HG03442 (cell line): ENCODE measurements at regions not wholly inside any gene's neighbourhood (a gene's known extent, or its start where the extent isn't known, plus 50 kb on each side); places are given as distances from the start of the nearest gene placed in this dataset.
A peak's percentile ranks its signal among the peaks of the same experiment; 100 is the strongest.
"Not testable (repeated sequence)": the region's sequence is repeated elsewhere in the genome, so short reads cannot be mapped to it uniquely, and the experiment has no call there.

Experiments used
- ATAC-seq: cut with Tn5 transposase; IDR thresholded peaks from one replicate; pipeline ENCODE4 v1.9.1; 2021; ENCODE audit warnings: mild to moderate bottlenecking, moderate library complexity; ENCODE audit not compliant: unreplicated experiment

DNA sequence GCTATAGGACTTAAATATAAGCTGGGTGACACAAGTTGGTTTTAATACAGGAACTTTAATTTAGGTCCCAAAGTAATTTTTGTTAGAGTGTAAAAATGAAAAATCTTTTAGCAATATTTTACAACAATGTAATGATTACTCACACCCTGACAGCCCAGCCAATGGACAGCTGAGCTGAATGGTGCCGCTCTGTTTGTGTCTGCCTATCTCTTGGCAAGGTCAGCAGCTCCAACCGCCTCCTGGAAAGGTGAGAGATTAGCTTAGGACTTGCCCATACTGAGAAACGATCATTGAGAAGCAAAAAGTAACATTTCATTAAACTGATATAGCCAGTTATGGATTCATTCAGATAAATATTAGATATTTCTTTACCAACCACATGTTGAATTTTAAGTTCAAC, 463.6 kb upstream of the CD180 start:
- no peak for ATAC-seq

DNA sequence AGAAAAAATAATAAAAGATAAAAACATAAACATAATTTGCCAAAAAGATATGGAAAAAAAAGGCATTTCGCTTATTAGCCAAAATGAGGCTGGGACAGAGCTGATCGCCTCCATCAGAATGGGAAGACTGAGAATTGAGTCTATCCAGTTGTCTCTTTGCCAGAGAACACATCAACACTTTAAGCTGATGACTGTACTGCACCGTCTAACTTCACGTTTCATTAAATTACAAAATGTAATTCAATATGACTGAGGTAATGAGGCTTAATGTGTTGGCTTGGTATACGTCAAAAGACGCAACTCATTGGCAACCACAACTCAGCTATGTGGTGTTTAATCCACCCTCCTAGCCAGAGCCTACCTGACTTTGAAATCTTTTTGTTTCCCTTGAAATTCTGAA, 462.7 kb upstream of the CD180 start:
- ATAC-seq: no peak

DNA sequence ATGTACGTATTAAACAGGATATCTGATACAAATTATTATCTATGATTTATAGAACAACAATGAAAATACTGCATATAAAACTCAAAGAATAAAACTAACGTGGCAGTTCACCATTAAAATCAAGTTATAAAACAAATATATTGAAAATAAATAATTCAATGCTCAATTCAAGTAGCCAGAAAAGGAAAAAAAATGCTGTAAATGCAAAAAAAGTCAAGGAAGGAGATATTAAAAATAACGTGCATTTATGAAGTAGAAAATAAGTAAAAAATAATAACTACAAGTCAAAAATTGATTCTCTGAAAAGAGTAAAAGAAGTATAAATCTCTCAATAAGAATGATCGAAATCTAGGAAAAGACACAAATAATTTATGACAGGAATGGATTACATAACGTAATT, 460.5 kb upstream of the CD180 start:
- no peak for ATAC-seq

DNA sequence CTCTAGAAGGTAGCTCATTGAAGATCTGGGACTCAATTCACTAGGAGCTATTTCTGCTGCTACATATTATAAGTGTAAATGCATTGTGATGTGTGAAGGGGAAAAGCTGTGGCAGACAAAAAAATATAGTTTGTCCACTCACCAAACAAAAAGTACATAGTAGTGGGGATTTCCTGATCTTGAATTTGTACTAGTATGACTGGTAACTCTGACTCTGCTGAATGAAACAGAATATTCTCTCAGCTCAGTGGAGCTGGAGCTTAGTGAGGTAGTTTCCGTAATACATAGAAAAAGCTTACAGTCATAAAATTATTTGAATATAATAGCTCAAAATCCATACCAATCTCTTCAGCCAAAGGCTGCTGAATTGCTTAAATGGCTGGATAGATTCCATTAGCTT, 455.6 kb upstream of the CD180 start:
- ATAC-seq: peak; percentile 79

DNA sequence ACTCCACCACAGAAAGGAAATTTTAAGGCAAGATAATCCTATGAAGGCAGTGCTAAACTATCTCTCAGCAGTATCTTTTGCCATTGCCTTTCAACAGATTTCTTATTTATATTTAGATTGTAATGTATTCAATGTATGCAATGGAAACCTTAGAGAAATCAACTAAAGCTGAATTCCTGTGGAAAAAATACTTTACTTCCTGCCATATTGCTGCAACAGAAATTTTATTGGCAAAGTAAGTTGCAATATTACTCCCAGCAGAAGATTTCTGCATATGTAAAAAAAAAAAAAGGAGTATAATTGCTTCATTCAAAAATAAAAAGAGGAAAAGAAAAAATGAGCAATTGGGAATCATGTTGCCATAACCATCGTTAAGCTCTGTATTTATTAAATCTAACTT, 454.6 kb upstream of the CD180 start:
- ATAC-seq: no peak

DNA sequence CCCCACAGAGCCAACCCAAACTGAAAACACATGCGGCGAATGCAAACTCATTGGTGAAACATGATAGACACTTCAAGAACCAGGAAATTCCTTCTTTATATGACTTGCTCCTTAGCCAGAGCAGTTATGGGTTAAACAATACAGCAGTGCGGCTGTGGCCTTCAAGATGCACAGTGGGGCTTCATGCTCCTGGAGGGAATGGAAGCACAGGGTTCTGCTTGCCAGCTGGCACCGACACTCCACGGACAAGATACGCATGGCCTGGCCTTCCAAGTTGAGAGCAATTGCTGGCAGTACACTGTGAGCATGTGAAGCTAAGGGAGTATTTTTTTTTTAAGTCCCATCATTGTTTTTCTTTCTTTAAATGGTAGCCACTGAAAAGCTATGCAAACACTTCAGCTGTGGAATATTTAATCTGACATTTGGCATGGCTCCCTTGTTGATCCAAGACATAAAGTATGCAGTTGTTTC, 451.6 kb upstream of the CD180 start:
- ATAC-seq: no peak

DNA sequence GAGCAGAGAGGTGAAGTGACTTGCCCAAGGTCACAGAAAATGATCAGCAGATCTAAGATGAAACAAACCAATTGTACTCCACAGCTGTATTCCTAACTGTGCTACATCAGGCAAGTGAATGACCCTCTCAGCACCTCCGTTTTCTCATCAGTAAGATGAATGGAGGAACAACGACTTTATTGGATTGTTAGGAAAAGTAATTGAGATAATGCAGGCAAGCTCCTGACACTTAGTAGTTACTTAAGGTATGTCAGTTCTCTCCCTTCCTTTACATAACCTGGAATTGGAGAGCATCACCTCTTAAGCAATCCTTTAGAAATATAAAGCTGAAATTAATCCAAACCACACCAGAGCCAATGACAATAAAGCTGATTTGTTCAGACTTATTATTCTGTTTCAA, 451.2 kb upstream of the CD180 start:
- ATAC-seq: no peak

DNA sequence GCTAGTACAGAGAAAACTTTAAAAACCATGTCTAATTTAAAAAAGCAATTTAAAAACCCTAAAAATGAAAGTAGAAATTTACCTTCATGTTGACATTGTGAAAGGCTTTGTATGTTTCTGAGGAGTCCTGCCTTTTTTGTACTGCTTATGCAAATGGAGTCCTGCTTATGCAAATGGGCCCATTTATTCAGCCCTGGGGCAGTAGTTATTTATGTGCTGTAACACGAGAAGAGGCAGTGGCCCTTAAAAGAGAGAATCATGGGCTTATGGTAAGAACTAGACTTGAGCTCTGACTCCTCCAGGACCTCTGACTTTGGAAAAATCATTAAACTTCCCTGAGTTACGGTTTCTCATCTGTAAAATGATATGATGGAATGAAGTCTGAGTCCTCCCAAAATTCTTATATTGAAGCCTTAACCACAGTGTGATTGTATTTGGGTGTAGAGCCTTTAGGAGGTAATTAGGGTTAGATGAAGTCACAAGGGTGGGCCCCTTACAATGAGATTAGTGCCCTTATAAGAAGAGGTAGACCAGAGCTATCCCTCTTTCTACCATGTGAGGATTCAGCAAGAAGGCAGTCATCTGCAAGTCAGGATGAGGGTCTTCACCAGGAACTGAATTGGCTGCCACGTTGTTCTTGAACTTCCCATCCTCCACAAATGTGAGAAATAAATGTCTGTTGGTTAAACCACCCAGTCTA, 447.8 kb upstream of the CD180 start:
- no peak for ATAC-seq

DNA sequence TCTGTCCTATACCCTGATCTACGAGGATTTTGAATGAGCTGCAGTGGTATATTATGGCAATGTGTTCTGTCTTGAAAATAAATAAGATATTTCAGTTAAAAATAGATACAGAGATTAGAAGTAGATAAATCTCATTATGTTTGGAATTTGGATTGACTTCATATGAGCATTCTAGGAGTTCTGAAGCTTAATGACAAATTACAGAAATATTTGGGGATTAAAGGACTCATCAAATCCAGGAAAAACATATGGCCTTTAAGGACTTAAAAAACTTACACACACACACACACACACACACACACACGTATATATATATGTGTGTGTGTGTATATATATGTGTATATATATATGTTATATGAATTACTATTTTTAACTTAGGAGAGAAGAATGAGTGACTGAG, 446.9 kb upstream of the CD180 start:
- ATAC-seq: no peak

DNA sequence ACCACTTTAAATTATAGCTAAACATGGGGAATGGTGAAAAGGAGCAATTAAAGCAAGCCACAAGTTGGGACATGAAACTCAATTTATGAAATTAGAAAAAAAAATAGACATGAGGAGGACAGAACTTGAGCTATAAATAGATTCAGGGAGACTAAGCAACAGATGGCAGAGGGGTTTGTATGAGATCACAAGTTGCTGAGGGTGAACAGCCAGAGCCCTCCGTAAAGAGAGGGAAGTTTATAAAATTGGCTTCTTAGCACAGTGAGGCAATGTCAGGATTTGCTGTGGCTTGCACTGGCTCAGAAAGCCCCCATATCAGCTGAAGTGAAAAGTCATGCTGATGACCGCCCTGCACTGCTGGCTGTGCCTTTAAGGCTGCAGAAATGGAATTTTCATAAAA, 443.4 kb upstream of the CD180 start:
- ATAC-seq: no peak

DNA sequence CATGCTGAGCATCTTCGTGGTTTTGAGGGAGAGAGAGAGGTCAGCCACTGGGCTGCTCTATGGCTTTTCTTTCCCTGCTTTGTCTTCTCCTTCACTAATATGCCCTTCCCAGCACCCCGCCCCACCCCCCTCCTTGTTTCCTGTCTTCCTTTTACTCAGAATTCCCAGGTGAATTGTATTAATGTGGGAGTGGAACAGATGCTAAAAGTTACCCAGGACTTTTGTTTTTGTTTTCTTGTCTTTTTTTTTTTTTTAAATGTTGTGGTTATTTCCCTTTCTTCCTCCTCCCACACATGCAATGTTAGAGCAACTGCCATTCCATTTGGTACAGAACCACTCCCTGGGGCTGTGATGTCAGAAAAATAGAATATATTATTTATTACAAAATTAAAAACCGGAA, 442.7 kb upstream of the CD180 start:
- no peak for ATAC-seq

DNA sequence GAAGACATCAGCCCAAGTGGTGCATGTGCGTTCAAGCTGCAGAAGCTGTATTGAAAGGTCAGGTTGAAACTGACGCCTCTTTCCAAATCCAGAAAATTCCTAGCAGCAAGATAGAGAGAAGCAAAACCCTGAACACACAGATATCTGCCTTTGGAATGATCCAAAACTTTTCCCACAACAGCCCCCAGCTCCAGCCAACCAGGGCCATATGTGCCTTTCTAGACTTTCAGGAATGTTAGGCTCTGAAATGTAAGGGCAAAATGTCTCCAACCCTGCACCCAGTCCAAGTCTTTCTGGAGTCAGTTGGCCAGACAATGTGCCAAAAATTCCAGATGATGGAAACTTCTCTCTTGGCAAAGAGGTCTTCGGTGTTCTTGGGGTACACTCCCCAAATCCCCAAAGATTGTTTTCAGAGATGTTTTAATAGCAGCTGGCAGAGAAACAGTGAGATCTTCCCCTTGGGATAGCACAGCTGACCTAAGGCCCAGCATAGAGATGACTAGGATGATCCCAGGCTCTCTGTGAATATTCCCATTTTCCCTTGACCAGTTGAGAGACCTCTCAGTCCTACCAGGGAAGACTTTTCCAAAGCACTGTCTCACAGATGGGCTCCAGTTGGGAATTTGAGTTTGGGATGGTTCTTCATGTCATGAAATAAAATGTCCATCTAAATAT, 440.4 kb upstream of the CD180 start:
- no peak for ATAC-seq

DNA sequence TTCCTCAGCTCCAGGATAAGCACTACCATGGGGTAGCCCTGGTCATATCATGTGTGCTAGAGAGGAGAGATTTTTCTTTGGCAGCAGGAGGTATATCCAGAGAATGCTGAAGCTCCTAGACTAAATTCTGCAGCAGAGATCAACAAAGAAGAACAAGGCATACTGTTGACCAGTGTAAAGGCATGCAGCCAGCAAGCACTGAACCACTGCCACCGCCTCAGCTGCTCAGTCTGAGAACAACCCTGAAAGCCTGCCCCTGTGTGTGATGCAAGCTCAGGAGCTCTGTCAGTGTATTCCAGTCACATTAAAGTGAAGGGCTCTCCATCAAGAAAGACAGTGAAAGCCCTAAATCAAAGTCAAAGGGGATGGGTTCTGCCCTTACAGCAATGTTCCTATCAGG, 439.5 kb upstream of the CD180 start:
- ATAC-seq: no peak

DNA sequence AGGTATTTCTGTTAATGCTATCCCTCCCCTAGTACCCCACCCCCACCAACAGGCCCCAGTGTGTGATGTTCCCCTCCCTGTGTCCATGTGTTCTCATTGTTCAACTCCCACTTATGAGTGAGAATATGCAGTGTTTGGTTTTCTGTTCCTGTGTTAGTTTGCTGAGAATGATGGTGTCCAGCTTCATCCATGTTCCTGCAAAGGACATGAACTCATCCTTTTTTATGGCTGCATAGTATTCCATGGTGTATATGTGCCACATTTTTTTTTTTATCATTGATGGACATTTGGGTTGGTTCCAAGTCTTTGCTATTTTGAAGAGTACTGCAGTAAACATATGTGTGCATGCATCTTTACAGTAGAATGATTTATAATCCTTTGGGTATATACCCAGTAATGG, 430.5 kb upstream of the CD180 start:
- ATAC-seq: not testable (repeated sequence)

DNA sequence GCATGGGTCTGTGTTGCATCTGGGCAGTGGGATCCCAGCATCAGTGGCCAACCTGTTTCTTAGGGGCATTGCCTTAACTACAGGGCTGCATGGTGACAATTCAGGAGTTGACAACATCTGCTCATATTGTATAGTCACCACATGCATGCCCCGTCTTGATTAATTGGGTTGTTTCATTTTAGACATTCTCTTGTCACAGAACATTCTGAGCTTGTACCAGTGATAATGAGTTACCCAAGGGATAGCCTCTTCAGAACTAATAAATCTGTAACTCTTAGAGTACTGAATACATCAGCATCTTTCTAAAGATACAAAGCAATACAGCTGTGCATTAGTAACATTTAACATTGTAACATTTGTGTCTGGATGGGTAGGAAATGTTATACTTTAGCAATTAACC, 426.5 kb upstream of the CD180 start:
- no peak for ATAC-seq

DNA sequence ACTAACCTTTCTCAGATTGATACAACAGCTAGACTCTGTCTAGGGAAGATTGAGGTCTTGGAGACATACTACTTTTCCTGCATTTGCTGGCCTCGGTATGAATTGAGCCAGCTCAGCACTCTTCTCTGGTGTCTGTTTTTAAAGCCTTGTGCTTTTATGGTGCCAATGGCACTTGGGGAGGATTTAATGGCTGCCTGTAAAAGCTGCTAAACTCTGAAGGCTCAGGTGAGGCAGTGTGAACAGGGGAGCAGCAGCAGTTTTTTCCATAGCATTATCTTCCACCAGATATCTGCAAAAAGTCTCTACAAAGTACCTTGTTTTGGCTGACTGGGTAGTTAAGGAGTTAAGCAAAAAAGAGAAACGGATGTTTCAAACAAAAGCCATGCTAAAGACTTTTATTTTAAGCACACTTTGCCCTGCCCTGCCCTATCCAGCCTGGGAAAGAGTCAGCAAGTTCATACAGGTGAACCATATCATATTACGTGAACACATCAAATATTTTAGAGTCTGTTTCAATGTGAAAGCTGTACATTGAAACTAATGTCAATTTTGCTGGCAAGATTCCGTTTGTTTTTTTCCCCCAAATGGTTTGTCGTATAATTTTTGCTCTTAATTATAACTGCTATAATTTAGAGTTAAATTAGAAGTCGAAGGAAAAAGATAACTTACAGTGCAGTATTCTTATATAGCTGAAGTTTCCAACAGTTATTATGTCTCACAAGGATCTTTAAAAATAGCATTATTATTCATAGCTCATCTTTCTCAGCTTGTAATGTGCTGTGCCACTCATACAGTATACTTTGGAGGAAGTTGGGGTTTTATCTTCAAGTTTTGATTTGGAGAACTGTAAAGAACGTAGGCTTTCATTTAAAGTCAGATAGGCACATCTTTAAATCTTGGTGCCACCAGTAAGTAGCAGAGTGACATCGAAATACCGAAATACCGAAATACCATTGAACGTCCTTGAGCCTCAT, 424.1 kb upstream of the CD180 start:
- no peak for ATAC-seq

DNA sequence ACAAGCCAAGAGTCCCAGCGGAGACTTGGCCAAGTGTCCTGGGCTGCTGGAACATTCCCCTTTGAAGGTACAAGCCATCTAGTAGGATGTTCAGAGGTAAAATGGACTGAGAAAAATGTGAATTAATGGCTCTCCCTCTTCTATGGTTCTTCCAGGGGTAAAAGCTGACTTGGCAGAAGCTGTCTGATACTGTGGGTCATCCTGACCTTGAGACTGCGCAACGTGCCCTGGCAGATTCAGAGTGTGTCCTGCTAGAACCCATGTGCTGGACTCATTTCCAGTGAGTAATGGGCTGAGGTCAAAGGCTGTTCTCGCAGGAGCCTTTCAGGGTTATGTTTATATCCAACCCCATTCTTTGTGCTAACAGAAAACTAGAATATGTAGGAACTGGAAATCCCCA, 423.0 kb upstream of the CD180 start:
- no peak for ATAC-seq

DNA sequence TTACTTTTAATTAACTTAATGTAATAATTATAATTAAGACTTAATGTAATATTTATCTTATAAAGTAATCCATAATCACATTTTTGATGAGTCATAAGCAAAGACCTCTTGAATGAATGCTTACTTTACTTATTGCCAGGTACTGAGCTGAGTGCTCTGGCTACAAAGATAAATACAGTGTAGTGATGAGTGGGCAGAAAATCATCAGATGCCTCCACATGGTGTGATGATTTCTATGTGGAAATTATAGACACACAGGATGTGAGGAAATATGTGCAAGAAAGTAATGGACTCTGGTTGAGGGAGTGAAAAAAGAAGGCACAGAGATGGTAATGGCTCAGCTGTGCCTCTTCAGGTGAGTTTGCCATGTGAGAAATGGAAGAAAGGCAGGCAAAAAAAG, 422.6 kb upstream of the CD180 start:
- no peak for ATAC-seq

DNA sequence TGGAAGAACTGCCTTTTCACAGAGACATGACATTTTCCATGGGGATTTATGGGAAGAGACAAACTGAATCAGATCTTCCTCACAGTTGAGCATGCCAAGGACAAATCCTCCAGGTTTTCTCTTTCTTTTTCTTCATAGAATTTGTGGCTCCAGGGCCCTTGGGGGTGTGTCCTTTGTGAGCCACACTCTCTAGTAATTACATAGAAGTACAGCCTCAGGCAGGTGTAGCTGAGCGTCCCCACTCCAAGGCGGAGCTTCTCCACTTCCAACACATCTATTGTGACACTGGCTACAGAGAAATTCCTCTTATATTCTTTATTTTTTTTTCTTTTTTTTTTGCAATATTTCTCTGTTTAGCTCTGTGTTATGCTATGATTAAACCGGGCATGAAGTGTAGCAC, 420.5 kb upstream of the CD180 start:
- ATAC-seq: no peak

DNA sequence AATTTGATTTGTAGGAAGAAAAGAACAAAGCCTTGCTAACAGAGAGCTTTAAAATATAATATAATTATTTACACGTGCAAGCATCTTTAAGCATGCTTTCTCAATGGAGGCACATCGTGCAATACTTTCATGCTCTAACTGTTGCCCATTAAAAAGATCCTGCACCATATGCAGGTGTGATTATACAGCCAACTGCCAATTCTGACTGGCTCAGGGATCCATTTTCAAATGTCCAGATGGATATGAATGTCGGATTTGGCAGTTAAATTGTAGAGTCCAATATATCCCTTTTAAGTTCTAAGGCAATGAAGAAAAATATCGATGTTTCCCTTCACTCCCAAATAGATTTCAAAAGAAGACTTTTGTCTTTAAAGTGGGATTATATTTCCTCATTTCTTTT, 416.4 kb upstream of the CD180 start:
- no peak for ATAC-seq

DNA sequence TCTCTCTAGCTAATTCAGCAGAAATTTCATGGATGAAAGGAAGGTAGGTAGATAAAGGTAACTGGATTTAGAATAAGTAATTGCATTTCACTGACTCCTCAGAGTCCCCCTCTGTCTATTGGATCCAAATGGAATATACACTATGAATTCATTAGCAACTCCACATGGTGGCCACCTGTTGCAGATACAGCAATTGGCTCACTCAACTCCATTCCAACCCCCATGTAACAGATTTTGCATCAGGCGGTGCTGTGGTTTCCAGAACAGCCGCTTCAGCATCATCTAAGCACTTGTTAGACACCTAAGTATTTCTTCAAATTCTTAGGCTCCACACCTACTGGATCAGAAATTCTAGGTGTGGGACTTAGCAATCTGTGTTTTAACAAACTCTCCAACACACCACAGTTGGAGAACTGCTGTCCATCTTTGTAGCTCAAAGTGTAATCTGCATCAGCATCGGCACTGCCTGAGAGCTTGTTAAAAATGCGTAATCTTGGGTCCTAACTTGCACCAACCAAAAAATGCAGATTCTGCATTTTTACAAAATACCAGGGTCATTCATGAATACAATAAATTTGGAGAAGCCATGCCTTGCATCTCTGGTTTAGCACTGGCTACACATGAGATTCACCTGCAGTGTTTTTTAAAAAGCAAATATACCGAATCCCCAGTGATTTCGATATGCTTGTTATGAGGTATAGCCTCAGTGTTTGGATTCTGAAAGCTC, 413.8 kb upstream of the CD180 start:
- ATAC-seq: no peak
